Amniotic stem cell (primary cell): ENCODE measurements at regions not wholly inside any gene's neighbourhood (a gene's known extent, or its start where the extent isn't known, plus 50 kb on each side); places are given as distances from the start of the nearest gene placed in this dataset.

Experiments
- DNase-seq: peaks from one replicate; lab custom pipeline; 2025; lab: John Stamatoyannopoulos, UW

- no peak for DNase-seq
Observed at GRCh38 chr11:119853581-119854360, 124.8 kb upstream of the NECTIN1 start.

- no peak for DNase-seq
Observed at GRCh38 chr11:119852741-119853140, 123.7 kb upstream of the NECTIN1 start.

GRCh38 chr11:119850822-119851409 is 121.9 kb upstream of the NECTIN1 start:
- DNase-seq = no peak

- no peak for DNase-seq
Observed at GRCh38 chr11:119849872-119850271, 120.9 kb upstream of the NECTIN1 start.

GRCh38 chr11:119847853-119848252 is 118.9 kb upstream of the NECTIN1 start:
- DNase-seq = no peak

GRCh38 chr11:119846374-119846773 is 117.4 kb upstream of the NECTIN1 start:
- no peak for DNase-seq

GRCh38 chr11:119845756-119846155 is 116.8 kb upstream of the NECTIN1 start:
- DNase-seq = no peak

GRCh38 chr11:119845305-119845704 is 116.3 kb upstream of the NECTIN1 start:
- no peak for DNase-seq

- DNase-seq = no peak
Observed at GRCh38 chr11:119844808-119845207, 115.8 kb upstream of the NECTIN1 start.

GRCh38 chr11:119843877-119844276 is 114.9 kb upstream of the NECTIN1 start:
- DNase-seq = no peak

- no peak for DNase-seq
Observed at GRCh38 chr11:119842731-119843130, 113.7 kb upstream of the NECTIN1 start.

- no peak for DNase-seq
Observed at GRCh38 chr11:119839476-119840133, 110.6 kb upstream of the NECTIN1 start.

GRCh38 chr11:119835753-119836152 is 106.8 kb upstream of the NECTIN1 start:
- no peak for DNase-seq

- DNase-seq = no peak
Observed at GRCh38 chr11:119832202-119832935, 103.4 kb upstream of the NECTIN1 start.

- no peak for DNase-seq
Observed at GRCh38 chr11:119831011-119831410, 102.0 kb upstream of the NECTIN1 start.

- no peak for DNase-seq
Observed at GRCh38 chr11:119830400-119830799, 101.4 kb upstream of the NECTIN1 start.

- DNase-seq = no peak
Observed at GRCh38 chr11:119829402-119829801, 100.4 kb upstream of the NECTIN1 start.

- DNase-seq = no peak
Observed at GRCh38 chr11:119828819-119829218, 99.8 kb upstream of the NECTIN1 start.

- DNase-seq = no peak
Observed at GRCh38 chr11:119828006-119828405, 99.0 kb upstream of the NECTIN1 start.

- DNase-seq = no peak
Observed at GRCh38 chr11:119827113-119827512, 98.1 kb upstream of the NECTIN1 start.

GRCh38 chr11:119823077-119823476 is 94.1 kb upstream of the NECTIN1 start:
- DNase-seq = no peak

- DNase-seq = no peak
Observed at GRCh38 chr11:119816660-119817059, 87.7 kb upstream of the NECTIN1 start.

- no peak for DNase-seq
Observed at GRCh38 chr11:119814766-119815165, 85.8 kb upstream of the NECTIN1 start.
